ENCODE measurements at regions not wholly inside any gene's neighbourhood (a gene's known extent, or its start where the extent isn't known, plus 50 kb on each side); places are given as distances from the start of the nearest gene placed in this dataset.

- no peak for TF ChIP-seq EZH2 (IDR thresholded peaks at IDR 0.05; ENCODE audit: insufficient read depth, poor library complexity, severe bottlenecking)
- TF ChIP-seq EZH2phosphoT487 (IDR thresholded peaks at IDR 0.05; ENCODE audit: insufficient read depth, low read depth) = no peak
Measured at GRCh38 chr5:130526708-130527107, 622.4 kb downstream of the CHSY3 start.

Data from GM23248 (cell line).